K562 (cell line): ENCODE measurements at regions not wholly inside any gene's neighbourhood (a gene's known extent, or its start where the extent isn't known, plus 50 kb on each side); places are given as distances from the start of the nearest gene placed in this dataset.

Experiments used
- ATAC-seq: fragments of 200-7000 bp; cut with Tn5 transposase; 3 replicates; pipeline ENCODE4 v1.9.1; 2020; ENCODE audit warnings: moderate library complexity
- BruUV-seq: library from RNA; stranded (reverse); fragments of 400-500 nt; replicated peaks from 2 replicates; lab custom pipeline; 2021; lab: Mats Ljungman, UMichigan
- CTCF ChIA-PET: fragments of 300-600 bp; formaldehyde crosslinking; extraction: SDS; loops from one replicate; lab custom pipeline; 2021; ENCODE audit warnings: low intra/inter-chr PET ratio; lab: Yijun Ruan, JAX
- POLR2A ChIA-PET: fragments of 300-600, 350-650 bp; sonication (Branson Sonifier 250); formaldehyde crosslinking; extraction: SDS; loops from one replicate; lab custom pipeline; 2021; ENCODE audit warnings: antibody characterized with exemption, inconsistent platforms; lab: Yijun Ruan, JAX
- DNase-seq, 4 experiments: peaks; one replicate each; pipeline versions ENCODE4 v3.0.0 to v3.0.0-alpha.2; 2011 to 2018; ENCODE audit warnings: low spot score in 3 of 4, mixed read lengths in 3 of 4; ENCODE audit errors: extremely low read depth in 1 of 4
- FAIRE-seq: peaks from 2 replicates; lab custom pipeline; 2011; peaks lifted over from hg19 to GRCh38; lab: Jason Lieb, UNC
- H2AFZ ChIP-seq: 2 replicates; pipeline ENCODE4 v1.6.0; 2011; ENCODE audit warnings: low read depth, low read length, control low read depth, inconsistent platforms
- H3K27ac ChIP-seq: fragments of 200-600 bp; 3 replicates; pipeline ENCODE4 v1.8.0; 2011; ENCODE audit warnings: low read depth, mild to moderate bottlenecking, control low read depth, inconsistent platforms, low read length, moderate library complexity, mixed read lengths; ENCODE audit errors: extremely low read depth
- H3K27me3 ChIP-seq, 2 experiments: fragments of 300-600 bp in 1 of 2; 2 replicates in 1 of 2; 3 replicates in 1 of 2; pipeline versions ENCODE4 v1.6.0 to v1.8.0; 2011; ENCODE audit warnings: inconsistent platforms in 2 of 2, low read length in 2 of 2, mild to moderate bottlenecking in 1 of 2, mixed read lengths in 1 of 2, moderate library complexity in 1 of 2; ENCODE audit not compliant: control insufficient read depth in 2 of 2, insufficient read depth in 2 of 2
- H3K36me3 ChIP-seq: fragments of 300-600 bp; 3 replicates; pipeline ENCODE4 v1.8.0; 2011; ENCODE audit warnings: mild to moderate bottlenecking, low read length, inconsistent platforms; ENCODE audit not compliant: control insufficient read depth, insufficient read depth
- H3K4me1 ChIP-seq, 2 experiments: fragments of 200-600 bp in 1 of 2; replicated peaks in 1 of 2; 2 replicates in 1 of 2; 3 replicates in 1 of 2; pipeline versions ENCODE4 v1.5.1 to v1.8.0; 2011; ENCODE audit warnings: inconsistent platforms in 2 of 2, low read length in 2 of 2, mild to moderate bottlenecking in 1 of 2, mixed read lengths in 1 of 2, moderate library complexity in 1 of 2; ENCODE audit not compliant: control insufficient read depth in 2 of 2, insufficient read depth in 2 of 2
- H3K4me2 ChIP-seq: 2 replicates; pipeline ENCODE4 v1.6.1; 2011; ENCODE audit warnings: low read length, control low read depth, inconsistent platforms, mixed read lengths; ENCODE audit not compliant: insufficient read depth
- H3K4me3 ChIP-seq: fragments of 200-600 bp; sonication (generic), shearing (Covaris generic); 2 replicates; pipeline ENCODE4 v1.5.1; 2016; ENCODE audit warnings: control low read depth, inconsistent platforms
- H3K79me2 ChIP-seq: fragments of 200-600 bp; 3 replicates; pipeline ENCODE4 v1.8.0; 2011; ENCODE audit warnings: low read length, inconsistent platforms; ENCODE audit not compliant: control insufficient read depth, insufficient read depth
- H3K9ac ChIP-seq, 2 experiments: 2 replicates each; pipeline versions ENCODE4 v1.6.0 to v1.6.1; 2011; ENCODE audit warnings: low read depth in 2 of 2, low read length in 2 of 2, control low read depth in 1 of 2, inconsistent platforms in 1 of 2, mild to moderate bottlenecking in 1 of 2, mixed read lengths in 1 of 2; ENCODE audit not compliant: insufficient read depth in 1 of 2
- H3K9me1 ChIP-seq: one replicate; pipeline ENCODE4 v1.6.0; 2011; ENCODE audit warnings: inconsistent platforms, mild to moderate bottlenecking, low read length, moderate library complexity; ENCODE audit not compliant: control insufficient read depth, insufficient read depth
- H3K9me3 ChIP-seq: replicated peaks from 2 replicates; pipeline ENCODE4 v1.5.1; 2011; ENCODE audit warnings: low read depth, low read length, inconsistent platforms; ENCODE audit not compliant: control insufficient read depth, insufficient read depth
- H4K20me1 ChIP-seq: replicated peaks from 2 replicates; pipeline ENCODE4 v1.6.1; 2011; ENCODE audit warnings: low read length, inconsistent platforms, mixed read lengths; ENCODE audit not compliant: control insufficient read depth, insufficient read depth
- RAD51 ChIP-seq: fragments of 450-650 bp; IDR thresholded peaks from 2 replicates; pipeline ENCODE4 v1.7.1; 2016; ENCODE audit warnings: low read depth, mild to moderate bottlenecking, borderline replicate concordance
- TFE3 ChIP-seq: fragments of 450-650 bp; formaldehyde crosslinking; IDR thresholded peaks from 2 replicates; pipeline ENCODE4 v1.4.0; 2020; ENCODE audit warnings: mild to moderate bottlenecking, mixed read lengths
- ZBTB5 ChIP-seq: fragments of 450-650 bp; IDR thresholded peaks from 2 replicates; pipeline ENCODE4 v1.6.1; 2017; ENCODE audit warnings: antibody characterized with exemption
- ZNF561 ChIP-seq: fragments of 450-650 bp; formaldehyde crosslinking; conservative IDR thresholded peaks from 2 replicates; pipeline ENCODE4 v1.4.0; 2020; ENCODE audit warnings: mild to moderate bottlenecking, moderate library complexity
- WGBS: fragments of 100-300 bp; shearing (Covaris generic); methylation state at CpG from one replicate; pipeline ENCODE4 v1.1.6; 2016; ENCODE audit warnings: low coverage, mixed read lengths; ENCODE audit not compliant: insufficient coverage; ENCODE audit errors: missing lambda C conversion rate; 5-methylcytosine and 5-hydroxymethylcytosine counted together
- in situ Hi-C: fragments of 300-500 bp; cut with MboI; formaldehyde crosslinking; loops from 4 replicates; pipeline ENCODE4 v1.15.0; 2018; ENCODE audit warnings: inconsistent platforms, mixed read lengths
- intact Hi-C: fragments of 100-400 bp; cut with micrococcal nuclease; formaldehyde crosslinking; loops from 2 replicates; pipeline ENCODE4 v1.14.2; 2022

GRCh38 chr21:16011719-16012118 lies 281.9 kb downstream of the USP25 start:
- Histone ChIP-seq H4K20me1 (no peaks in the 10 kb centered on the region), H3K36me3 (no peaks in the 10 kb centered on the region), H2AFZ (no peak overlapping the region), H3K4me1 (no peaks in the 10 kb centered on the region), H3K4me2 (no peak overlapping the region), H3K4me3 (no peak overlapping the region), H3K9me1 (no peaks in the 10 kb centered on the region), H3K27me3 (no peaks in the 10 kb centered on the region), H3K79me2 (no peaks in the 10 kb centered on the region), H3K9ac (no peak overlapping the region), H3K9me3 (no peaks in the 10 kb centered on the region), H3K27ac (no peak overlapping the region)
- TF ChIP-seq TFE3 (CRISPR knock-in tag) (no peak), RAD51 (no peak), ZBTB5 (no peak), ZNF561 (CRISPR knock-in tag) (no peak)
- BruUV-seq: no TSS peak
- FAIRE-seq: no peak
- WGBS: 0% methylated on average over 4 of the region's 4 CpGs
- ChIA-PET POLR2A (no interaction called here), CTCF (no interaction called here)
- in situ Hi-C loops (no loop called here), intact Hi-C loops (no loop called here)
- no peak for ATAC-seq
- DNase-seq: no peak
